Suprapubic skin (tissue), 4 donors: ENCODE measurements at regions not wholly inside any gene's neighbourhood (a gene's known extent, or its start where the extent isn't known, plus 50 kb on each side); places are given as distances from the start of the nearest gene placed in this dataset.

ENCODE experiments used
- DNase-seq, 2 donors: peaks; one replicate each; pipeline ENCODE4 v3.0.0-alpha.2; 2019; ENCODE audit warnings: low spot score in 2 of 2
- H3K27ac ChIP-seq: fragments of 200-600 bp; sonication (generic); one replicate; pipeline ENCODE4 v1.5.1; 2019
- H3K27me3 ChIP-seq: fragments of 200-600 bp; sonication (generic); one replicate; pipeline ENCODE4 v1.5.1; 2019
- H3K36me3 ChIP-seq: fragments of 200-600 bp; sonication (generic); one replicate; pipeline ENCODE4 v1.5.1; 2019
- H3K4me1 ChIP-seq: fragments of 200-600 bp; sonication (generic); one replicate; pipeline ENCODE4 v1.5.1; 2019
- H3K4me3 ChIP-seq: fragments of 200-600 bp; sonication (generic); one replicate; pipeline ENCODE4 v1.5.1; 2019; ENCODE audit warnings: mild to moderate bottlenecking
- H3K9me3 ChIP-seq: fragments of 200-600 bp; sonication (generic); one replicate; pipeline ENCODE4 v1.5.1; 2019
- EP300 ChIP-seq: sonication (generic); formaldehyde crosslinking; IDR thresholded peaks from one replicate; pipeline ENCODE4 v1.6.1; 2017; ENCODE audit warnings: antibody characterized with exemption
- POLR2A ChIP-seq, 2 donors: fragments of 450-650 bp; IDR thresholded peaks; one replicate each; pipeline ENCODE4 v1.6.1; 2017; ENCODE audit warnings: antibody characterized with exemption in 2 of 2, mild to moderate bottlenecking in 2 of 2, moderate library complexity in 2 of 2
- POLR2AphosphoS5 ChIP-seq, 3 donors: sonication (generic); formaldehyde crosslinking; IDR thresholded peaks; one replicate each; pipeline ENCODE4 v1.6.1; 2017; ENCODE audit warnings: antibody characterized with exemption in 3 of 3
- WGBS: methylation state at CpG from one replicate; pipeline ENCODE4 v1.1.5; 2018; 5-methylcytosine and 5-hydroxymethylcytosine counted together
- TF ChIP-seq, protein P1 (sequence below), 2 donors: fragments of 200-600 bp in 1 of 2; fragments of 450-650 bp in 1 of 2; sonication (generic) in 1 of 2; IDR thresholded peaks; one replicate each; pipeline ENCODE4 v1.5.1; 2016 to 2019; ENCODE audit warnings: antibody characterized with exemption in 2 of 2, mild to moderate bottlenecking in 1 of 2, moderate library complexity in 1 of 2

DNA sequence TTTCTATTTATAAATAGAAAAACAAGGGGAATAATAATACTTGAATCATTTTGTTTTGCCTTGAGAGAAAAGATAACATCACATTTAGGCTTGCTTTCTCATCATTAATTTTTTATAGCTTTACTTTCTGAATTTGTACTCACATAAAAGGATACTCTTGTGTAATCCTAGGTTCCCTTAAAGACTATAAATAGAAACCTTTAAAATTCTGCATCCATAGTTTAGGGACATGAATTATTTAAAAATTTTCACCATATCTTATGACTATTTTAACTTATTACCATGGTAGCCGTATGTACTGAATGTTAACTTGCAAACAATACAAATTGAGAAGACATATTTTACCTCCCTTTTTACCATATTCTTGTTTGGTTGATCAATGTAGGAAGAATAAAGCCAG lies 143.5 kb upstream of the CWC22 start:
- TF ChIP-seq POLR2A (IDR thresholded peaks at IDR 0.05) = no peak
- H3K27me3 ChIP-seq = no peaks in the 10 kb centered on the region
- WGBS = 86% methylated on average over 1 of the region's 1 CpG
- H3K27ac ChIP-seq = no peak overlapping the region
- H3K4me1 ChIP-seq = no peaks in the 10 kb centered on the region
- no peak overlapping the region for H3K4me3 ChIP-seq
- H3K36me3 ChIP-seq = no peaks in the 10 kb centered on the region
- no peaks in the 10 kb centered on the region for H3K9me3 ChIP-seq
- DNase-seq = no peak

DNA sequence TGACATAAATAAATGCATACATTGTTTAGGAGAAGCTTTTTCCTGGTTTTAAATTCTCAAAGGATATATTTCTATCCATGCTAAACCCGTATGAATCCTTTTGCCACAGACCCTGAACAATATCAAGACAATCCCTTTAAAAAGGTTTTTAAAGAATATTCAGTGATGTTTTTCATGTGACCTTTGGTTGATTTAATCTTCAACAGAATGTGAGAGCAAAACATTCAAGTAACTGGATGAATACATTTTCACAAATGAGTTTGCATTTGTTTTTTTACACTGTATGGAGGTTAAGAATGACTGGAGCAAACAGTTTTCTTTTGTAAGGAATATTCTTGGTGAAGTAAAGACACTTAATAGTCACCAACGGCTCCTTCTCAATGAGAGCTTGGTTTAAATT lies 139.4 kb upstream of the CWC22 start:
- no peaks in the 10 kb centered on the region for H3K27me3 ChIP-seq
- TF ChIP-seq POLR2A (IDR thresholded peaks at IDR 0.05) = no peak
- no peak for TF ChIP-seq EP300
- TF ChIP-seq, protein P1, sequence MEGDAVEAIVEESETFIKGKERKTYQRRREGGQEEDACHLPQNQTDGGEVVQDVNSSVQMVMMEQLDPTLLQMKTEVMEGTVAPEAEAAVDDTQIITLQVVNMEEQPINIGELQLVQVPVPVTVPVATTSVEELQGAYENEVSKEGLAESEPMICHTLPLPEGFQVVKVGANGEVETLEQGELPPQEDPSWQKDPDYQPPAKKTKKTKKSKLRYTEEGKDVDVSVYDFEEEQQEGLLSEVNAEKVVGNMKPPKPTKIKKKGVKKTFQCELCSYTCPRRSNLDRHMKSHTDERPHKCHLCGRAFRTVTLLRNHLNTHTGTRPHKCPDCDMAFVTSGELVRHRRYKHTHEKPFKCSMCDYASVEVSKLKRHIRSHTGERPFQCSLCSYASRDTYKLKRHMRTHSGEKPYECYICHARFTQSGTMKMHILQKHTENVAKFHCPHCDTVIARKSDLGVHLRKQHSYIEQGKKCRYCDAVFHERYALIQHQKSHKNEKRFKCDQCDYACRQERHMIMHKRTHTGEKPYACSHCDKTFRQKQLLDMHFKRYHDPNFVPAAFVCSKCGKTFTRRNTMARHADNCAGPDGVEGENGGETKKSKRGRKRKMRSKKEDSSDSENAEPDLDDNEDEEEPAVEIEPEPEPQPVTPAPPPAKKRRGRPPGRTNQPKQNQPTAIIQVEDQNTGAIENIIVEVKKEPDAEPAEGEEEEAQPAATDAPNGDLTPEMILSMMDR (IDR thresholded peaks at IDR 0.05) = no peak
- TF ChIP-seq POLR2AphosphoS5 (IDR thresholded peaks at IDR 0.05) = no peak
- no peaks in the 10 kb centered on the region for H3K4me1 ChIP-seq
- DNase-seq = no peak
- H3K4me3 ChIP-seq = no peak overlapping the region
- 63% methylated on average over 2 of the region's 2 CpGs for WGBS
- H3K27ac ChIP-seq = no peak overlapping the region
- no peaks in the 10 kb centered on the region for H3K36me3 ChIP-seq
- no peaks in the 10 kb centered on the region for H3K9me3 ChIP-seq

DNA sequence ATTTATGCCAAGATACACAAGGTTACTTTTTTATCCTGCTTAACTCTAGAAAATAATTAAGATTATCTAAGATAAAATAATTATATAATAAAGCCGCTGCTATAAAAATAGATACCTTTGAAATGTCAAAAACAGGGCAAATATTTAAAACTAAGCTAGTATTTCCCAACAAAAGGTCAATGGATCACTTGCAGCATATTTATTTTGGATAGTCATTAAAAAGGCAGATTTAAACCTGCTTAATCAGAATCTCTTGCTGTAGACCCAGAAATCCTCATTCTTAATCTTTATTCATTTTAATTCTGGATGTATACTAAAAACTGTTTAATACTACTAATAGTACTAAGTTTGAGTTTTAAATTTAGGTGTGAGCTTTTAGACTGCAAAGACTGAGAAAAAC lies 139.0 kb upstream of the CWC22 start:
- no peak overlapping the region for H3K27ac ChIP-seq
- H3K4me1 ChIP-seq = no peaks in the 10 kb centered on the region
- WGBS = 83% methylated on average over 1 of the region's 1 CpG
- no peaks in the 10 kb centered on the region for H3K27me3 ChIP-seq
- no peak overlapping the region for H3K4me3 ChIP-seq
- no peaks in the 10 kb centered on the region for H3K36me3 ChIP-seq
- TF ChIP-seq, protein P1 (IDR thresholded peaks at IDR 0.05) = no peak
- TF ChIP-seq POLR2AphosphoS5 (IDR thresholded peaks at IDR 0.05) (no peak), POLR2A (IDR thresholded peaks at IDR 0.05) (no peak), EP300 (no peak)
- DNase-seq = no peak
- H3K9me3 ChIP-seq = no peaks in the 10 kb centered on the region

DNA sequence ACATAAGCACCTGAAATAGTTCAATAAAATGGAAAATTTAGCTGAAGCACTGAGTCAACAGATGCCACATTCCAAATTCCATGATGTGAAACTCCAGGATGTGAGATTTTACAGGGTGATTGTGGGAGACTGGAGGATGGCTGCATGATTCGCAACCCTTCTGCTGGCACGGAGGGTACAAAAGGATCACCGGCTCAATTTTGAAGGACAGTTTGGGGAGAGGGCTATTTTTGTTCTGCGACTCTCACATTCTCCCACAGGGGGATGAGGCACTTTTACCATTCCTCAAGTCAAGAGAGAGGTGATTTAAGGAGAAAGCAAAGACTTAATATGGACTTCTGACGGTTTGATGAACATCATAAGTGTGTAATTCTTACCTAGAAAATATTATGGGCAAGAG lies 138.1 kb upstream of the CWC22 start:
- no peak for DNase-seq
- Histone ChIP-seq H3K4me3 (no peak overlapping the region), H3K27ac (no peak overlapping the region), H3K4me1 (no peaks in the 10 kb centered on the region), H3K27me3 (no peaks in the 10 kb centered on the region), H3K9me3 (no peaks in the 10 kb centered on the region), H3K36me3 (no peaks in the 10 kb centered on the region)
- TF ChIP-seq EP300 = no peak
- TF ChIP-seq POLR2A (IDR thresholded peaks at IDR 0.05) = no peak
- TF ChIP-seq, protein P1 (IDR thresholded peaks at IDR 0.05) = no peak
- no peak for TF ChIP-seq POLR2AphosphoS5 (IDR thresholded peaks at IDR 0.05)
- WGBS = 89% methylated on average over 5 of the region's 5 CpGs

DNA sequence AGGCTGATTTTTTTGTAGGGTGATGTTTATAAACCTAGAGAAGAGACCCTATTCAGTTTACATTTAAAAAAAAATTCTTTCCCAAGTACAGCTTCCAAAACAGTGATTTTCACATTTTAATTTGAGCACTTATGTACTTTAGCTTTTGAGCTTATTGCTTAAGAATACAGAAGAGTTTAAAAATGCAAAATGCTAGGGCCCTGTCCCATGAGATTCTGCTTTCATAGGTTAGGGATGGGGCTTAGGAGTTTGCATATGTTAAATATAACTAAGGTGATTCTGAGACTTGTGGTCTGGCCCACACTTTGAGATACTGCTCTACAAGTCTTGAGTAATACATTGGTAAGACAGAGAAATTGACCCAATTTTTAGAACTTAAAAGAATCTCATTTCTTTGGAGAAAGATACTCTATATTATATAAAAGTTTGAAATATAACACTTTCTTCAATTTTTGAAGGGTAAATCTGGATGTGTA lies 137.3 kb upstream of the CWC22 start:
- Histone ChIP-seq H3K27me3 (no peaks in the 10 kb centered on the region), H3K27ac (no peak overlapping the region), H3K4me1 (no peaks in the 10 kb centered on the region), H3K36me3 (no peaks in the 10 kb centered on the region), H3K9me3 (no peaks in the 10 kb centered on the region), H3K4me3 (no peak overlapping the region)
- DNase-seq = no peak
- TF ChIP-seq, protein P1 (IDR thresholded peaks at IDR 0.05) = no peak
- TF ChIP-seq EP300 = no peak
- TF ChIP-seq POLR2A (IDR thresholded peaks at IDR 0.05) = no peak
- no peak for TF ChIP-seq POLR2AphosphoS5 (IDR thresholded peaks at IDR 0.05)

DNA sequence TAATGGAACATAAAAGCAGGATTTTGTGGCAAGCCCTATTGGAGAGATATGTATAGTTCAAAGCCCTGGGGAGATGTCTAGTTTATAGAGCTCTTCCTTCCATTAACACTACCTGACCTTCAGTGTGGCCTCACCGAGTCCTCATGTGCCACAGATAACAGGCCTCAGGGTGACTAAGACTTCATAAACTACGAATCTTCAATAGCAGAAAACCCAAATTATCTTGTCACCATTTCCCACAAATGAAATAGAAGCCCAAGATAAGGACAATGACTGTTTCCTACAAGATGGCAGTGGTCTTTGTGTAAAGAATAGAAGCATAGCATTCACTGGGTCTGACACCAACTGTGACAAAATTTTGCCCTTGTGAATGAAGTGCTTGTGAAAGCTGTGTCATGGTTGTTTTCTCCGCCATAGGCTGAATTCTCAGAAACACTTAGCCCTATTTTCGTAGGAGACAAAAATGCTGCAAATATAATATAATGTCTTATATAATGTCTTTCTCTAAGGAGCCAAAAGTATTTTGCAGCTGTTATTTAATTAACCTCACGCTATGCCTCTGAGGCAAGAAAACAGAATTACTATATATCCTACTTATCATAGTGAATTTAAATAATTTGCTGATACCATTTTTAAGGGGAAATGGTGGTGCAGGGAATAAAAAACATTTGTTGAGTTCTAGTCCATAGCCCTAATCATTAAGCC lies 136.7 kb upstream of the CWC22 start:
- no peaks in the 10 kb centered on the region for H3K4me1 ChIP-seq

More for the DNA sequence above, 136.7 kb upstream of the CWC22 start:
- no peak for DNase-seq
- Histone ChIP-seq H3K9me3 (no peaks in the 10 kb centered on the region), H3K4me3 (no peak overlapping the region), H3K27ac (no peak overlapping the region), H3K27me3 (no peaks in the 10 kb centered on the region), H3K36me3 (no peaks in the 10 kb centered on the region)
- TF ChIP-seq, protein P1 (IDR thresholded peaks at IDR 0.05) = no peak
- TF ChIP-seq POLR2AphosphoS5 (IDR thresholded peaks at IDR 0.05) (no peak), EP300 (no peak), POLR2A (IDR thresholded peaks at IDR 0.05) (no peak)
- WGBS = 82% methylated on average over 5 of the region's 5 CpGs
